Chondrocyte (in vitro differentiated cells): ENCODE measurements at regions not wholly inside any gene's neighbourhood (a gene's known extent, or its start where the extent isn't known, plus 50 kb on each side); places are given as distances from the start of the nearest gene placed in this dataset.

Source experiments
- DNase-seq: peaks from one replicate; pipeline ENCODE4 v3.0.0; 2021; ENCODE audit warnings: mixed read lengths, low spot score
- H3K27ac Mint-ChIP-seq: one replicate; pipeline ENCODE4 v1.8.0; 2021; ENCODE audit warnings: mild to moderate bottlenecking, moderate library complexity, mixed read lengths; ENCODE audit not compliant: unreplicated experiment
- H3K27me3 Mint-ChIP-seq: 2 replicates; pipeline ENCODE4 v1.8.0; 2021; ENCODE audit warnings: low read depth, mixed read lengths
- H3K36me3 Mint-ChIP-seq: 2 replicates; pipeline ENCODE4 v1.8.0; 2021; ENCODE audit warnings: low read depth, mixed read lengths
- H3K4me1 Mint-ChIP-seq: 2 replicates; pipeline ENCODE4 v1.8.0; 2021; ENCODE audit warnings: low read depth, mild to moderate bottlenecking, mixed read lengths
- H3K4me3 Mint-ChIP-seq: one replicate; pipeline ENCODE4 v1.8.0; 2021; ENCODE audit warnings: mild to moderate bottlenecking, moderate library complexity, mixed read lengths; ENCODE audit not compliant: unreplicated experiment
- H3K9me3 Mint-ChIP-seq: 2 replicates; pipeline ENCODE4 v1.8.0; 2021; ENCODE audit warnings: low read depth, mixed read lengths
- CTCF ChIP-seq: fragments of 200-600 bp; sonication (generic); IDR thresholded peaks from 2 replicates; pipeline ENCODE4 v1.5.0; 2021; ENCODE audit warnings: antibody characterized with exemption, mild to moderate bottlenecking, moderate library complexity

- Mint-ChIP-seq H3K4me3 (no peak overlapping the region), H3K27ac (no peak overlapping the region), H3K27me3 (peaks cover 22% of the 10 kb centered on the region), H3K36me3 (no peaks in the 10 kb centered on the region), H3K9me3 (no peaks in the 10 kb centered on the region), H3K4me1 (peaks cover 13% of the 10 kb centered on the region)
- no peak for DNase-seq
- TF ChIP-seq CTCF = no peak
These were observed 711.1 kb downstream of the BRD1 start for GRCh38 chr22:49116486-49117120.

- no peak overlapping the region for H3K27ac Mint-ChIP-seq
- peaks cover 25% of the 10 kb centered on the region for H3K27me3 Mint-ChIP-seq
- peaks cover 13% of the 10 kb centered on the region for H3K4me1 Mint-ChIP-seq
These were observed 711.7 kb downstream of the BRD1 start for GRCh38 chr22:49116021-49116420.

GRCh38 chr22:49115197-49115596 is 712.5 kb downstream of the BRD1 start:
- no peaks in the 10 kb centered on the region for H3K9me3 Mint-ChIP-seq
- peaks cover 32% of the 10 kb centered on the region for H3K27me3 Mint-ChIP-seq
- H3K36me3 Mint-ChIP-seq = no peaks in the 10 kb centered on the region
- no peak overlapping the region for H3K27ac Mint-ChIP-seq
- peaks cover 11% of the 10 kb centered on the region for H3K4me1 Mint-ChIP-seq
- no peak for TF ChIP-seq CTCF
- no peak for DNase-seq
- no peak overlapping the region for H3K4me3 Mint-ChIP-seq

More at GRCh38 chr22:49116021-49116420, 711.7 kb downstream of the BRD1 start:
- Mint-ChIP-seq H3K36me3 (no peaks in the 10 kb centered on the region), H3K9me3 (no peaks in the 10 kb centered on the region), H3K4me3 (no peak overlapping the region)
- no peak for DNase-seq
- TF ChIP-seq CTCF = no peak

GRCh38 chr22:49113758-49114157 is 713.9 kb downstream of the BRD1 start:
- H3K27ac Mint-ChIP-seq = no peak overlapping the region
- no peak overlapping the region for H3K4me3 Mint-ChIP-seq
- H3K27me3 Mint-ChIP-seq = peaks cover 43% of the 10 kb centered on the region
- H3K4me1 Mint-ChIP-seq = no peaks in the 10 kb centered on the region
- no peak for DNase-seq
- H3K36me3 Mint-ChIP-seq = no peaks in the 10 kb centered on the region
- TF ChIP-seq CTCF = no peak
- H3K9me3 Mint-ChIP-seq = no peaks in the 10 kb centered on the region

GRCh38 chr22:49112661-49113626 is 714.7 kb downstream of the BRD1 start:
- H3K9me3 Mint-ChIP-seq = no peaks in the 10 kb centered on the region
- no peak overlapping the region for H3K4me3 Mint-ChIP-seq
- DNase-seq = no peak
- H3K36me3 Mint-ChIP-seq = no peaks in the 10 kb centered on the region
- no peak for TF ChIP-seq CTCF
- no peaks in the 10 kb centered on the region for H3K4me1 Mint-ChIP-seq
- H3K27ac Mint-ChIP-seq = no peak overlapping the region
- H3K27me3 Mint-ChIP-seq = peaks cover 50% of the 10 kb centered on the region
